Smooth muscle cell (in vitro differentiated cells): ENCODE measurements at regions not wholly inside any gene's neighbourhood (a gene's known extent, or its start where the extent isn't known, plus 50 kb on each side); places are given as distances from the start of the nearest gene placed in this dataset.
A peak's percentile ranks its signal among the peaks of the same experiment; 100 is the strongest.

Experiments used
- DNase-seq: peaks from one replicate; lab custom pipeline; 2025; ENCODE audit not compliant: unreplicated experiment; lab: John Stamatoyannopoulos, UW
- H2AFZ ChIP-seq: fragments of 200-600 bp; sonication (generic); 2 replicates; pipeline ENCODE4 v1.6.0; 2016; ENCODE audit warnings: antibody characterized with exemption, low read depth, mild to moderate bottlenecking
- H3F3A ChIP-seq: fragments of 200-600 bp; sonication (generic); 2 replicates; pipeline ENCODE4 v1.6.0; 2017; ENCODE audit warnings: antibody characterized with exemption, low read depth
- H3K27ac ChIP-seq: fragments of 200-600 bp; sonication (generic); 2 replicates; pipeline ENCODE4 v1.5.1; 2016; ENCODE audit warnings: low read depth, mild to moderate bottlenecking
- H3K27me3 ChIP-seq: fragments of 200-600 bp; sonication (generic); 2 replicates; pipeline ENCODE4 v1.6.1; 2016; ENCODE audit warnings: low read depth, mild to moderate bottlenecking
- H3K36me3 ChIP-seq: fragments of 200-600 bp; sonication (generic); 2 replicates; pipeline ENCODE4 v1.5.1; 2016; ENCODE audit warnings: low read depth
- H3K4me1 ChIP-seq: fragments of 200-600 bp; sonication (generic); 2 replicates; pipeline ENCODE4 v1.5.1; 2016; ENCODE audit warnings: low read depth
- H3K4me2 ChIP-seq: fragments of 200-600 bp; sonication (generic); 2 replicates; pipeline ENCODE4 v1.6.0; 2016; ENCODE audit warnings: mild to moderate bottlenecking
- H3K4me3 ChIP-seq: fragments of 200-600 bp; sonication (generic); 2 replicates; pipeline ENCODE4 v1.5.1; 2016; ENCODE audit warnings: mild to moderate bottlenecking
- H3K79me2 ChIP-seq: fragments of 200-600 bp; sonication (generic); 2 replicates; pipeline ENCODE4 v1.6.0; 2016; ENCODE audit warnings: low read depth, mild to moderate bottlenecking
- H3K9ac ChIP-seq: fragments of 200-600 bp; sonication (generic); 2 replicates; pipeline ENCODE4 v1.6.0; 2016; ENCODE audit warnings: low read depth
- H3K9me3 ChIP-seq: fragments of 200-600 bp; sonication (generic); replicated peaks from 2 replicates; pipeline ENCODE4 v1.5.1; 2016; ENCODE audit warnings: low read depth
- H4K20me1 ChIP-seq: fragments of 200-600 bp; sonication (generic); 2 replicates; pipeline ENCODE4 v1.6.0; 2016; ENCODE audit warnings: low read depth
- CTCF ChIP-seq: fragments of 200-600 bp; sonication (generic); IDR thresholded peaks from 2 replicates; pipeline ENCODE4 v1.5.1; 2017; ENCODE audit warnings: borderline replicate concordance, mild to moderate bottlenecking, antibody characterized with exemption; ENCODE audit not compliant: insufficient read depth, poor library complexity, severe bottlenecking
- WGBS: methylation state at CpG from one replicate; pipeline ENCODE4 v1.1.7; 2016; ENCODE audit warnings: low lambda C conversion rate; 5-methylcytosine and 5-hydroxymethylcytosine counted together

GRCh38 chrX:49760290-49760890 is 64.6 kb upstream of the PAGE1 start:
- H3K4me2 ChIP-seq, result no peak overlapping the region
- H3K9me3 ChIP-seq, result no peaks in the 10 kb centered on the region
- no peak for DNase-seq
- H3F3A ChIP-seq, result no peaks in the 10 kb centered on the region
- H3K9ac ChIP-seq, result no peak overlapping the region
- H3K79me2 ChIP-seq, result no peaks in the 10 kb centered on the region
- H3K27me3 ChIP-seq, result no peaks in the 10 kb centered on the region
- no peak for TF ChIP-seq CTCF
- H3K4me3 ChIP-seq, result no peak overlapping the region
- no peaks in the 10 kb centered on the region for H4K20me1 ChIP-seq
- no peaks in the 10 kb centered on the region for H3K4me1 ChIP-seq
- H3K27ac ChIP-seq, result no peak overlapping the region
- H3K36me3 ChIP-seq, result no peaks in the 10 kb centered on the region
- no peak overlapping the region for H2AFZ ChIP-seq
- 75% methylated on average over 6 of the region's 6 CpGs for WGBS

- no peak overlapping the region for H2AFZ ChIP-seq
- no peaks in the 10 kb centered on the region for H3K36me3 ChIP-seq
- DNase-seq, result no peak
- H3K4me1 ChIP-seq, result no peaks in the 10 kb centered on the region
- H4K20me1 ChIP-seq, result no peaks in the 10 kb centered on the region
- no peak for TF ChIP-seq CTCF
- H3K9ac ChIP-seq, result no peak overlapping the region
- no peaks in the 10 kb centered on the region for H3K9me3 ChIP-seq
- no peak overlapping the region for H3K4me3 ChIP-seq
- no peaks in the 10 kb centered on the region for H3K27me3 ChIP-seq
- no peaks in the 10 kb centered on the region for H3F3A ChIP-seq
- no peak overlapping the region for H3K4me2 ChIP-seq
- WGBS, result 57% methylated on average over 2 of the region's 2 CpGs
- H3K27ac ChIP-seq, result no peak overlapping the region
- H3K79me2 ChIP-seq, result no peaks in the 10 kb centered on the region
Measured at GRCh38 chrX:49756692-49757091, 60.9 kb upstream of the PAGE1 start.

GRCh38 chrX:49754233-49754857 is 58.6 kb upstream of the PAGE1 start:
- Histone ChIP-seq H3K4me3 (no peak overlapping the region), H3F3A (no peaks in the 10 kb centered on the region), H3K36me3 (no peaks in the 10 kb centered on the region), H3K27ac (no peak overlapping the region), H3K79me2 (no peaks in the 10 kb centered on the region), H2AFZ (no peak overlapping the region), H4K20me1 (no peaks in the 10 kb centered on the region), H3K27me3 (no peaks in the 10 kb centered on the region), H3K9ac (no peak overlapping the region), H3K4me1 (no peaks in the 10 kb centered on the region), H3K9me3 (no peaks in the 10 kb centered on the region), H3K4me2 (no peak overlapping the region)
- TF ChIP-seq CTCF, result peak; percentile 56
- DNase-seq, result no peak
- 41% methylated on average over 6 of the region's 6 CpGs for WGBS

GRCh38 chrX:49753691-49754090 is 57.9 kb upstream of the PAGE1 start:
- Histone ChIP-seq H3K9me3 (no peaks in the 10 kb centered on the region), H3K4me2 (no peak overlapping the region), H3K4me1 (no peaks in the 10 kb centered on the region), H3K79me2 (no peaks in the 10 kb centered on the region), H4K20me1 (no peaks in the 10 kb centered on the region), H2AFZ (no peak overlapping the region), H3K9ac (no peak overlapping the region), H3F3A (no peaks in the 10 kb centered on the region), H3K27ac (no peak overlapping the region), H3K27me3 (no peaks in the 10 kb centered on the region), H3K36me3 (no peaks in the 10 kb centered on the region), H3K4me3 (no peak overlapping the region)
- TF ChIP-seq CTCF, result no peak
- DNase-seq, result no peak
- 91% methylated on average over 5 of the region's 5 CpGs for WGBS
